T-helper 2 cell treated with Interferon-gamma antibody and Interleukin-4, amounts not matched to agents 5 μg/mL and 100 μg/mL, for 36 hours (primary cell): ENCODE measurements at regions not wholly inside any gene's neighbourhood (a gene's known extent, or its start where the extent isn't known, plus 50 kb on each side); places are given as distances from the start of the nearest gene placed in this dataset.

Source experiments
- DNase-seq: peaks from one replicate; pipeline ENCODE4 v3.0.0; 2021; ENCODE audit warnings: low spot score
- H3K27ac Mint-ChIP-seq: one replicate; pipeline ENCODE4 v1.8.0; 2021; ENCODE audit warnings: mild to moderate bottlenecking, mixed read lengths
- H3K27me3 Mint-ChIP-seq: one replicate; pipeline ENCODE4 v1.8.0; 2021; ENCODE audit warnings: low read depth, mixed read lengths
- H3K36me3 Mint-ChIP-seq: one replicate; pipeline ENCODE4 v1.8.0; 2021; ENCODE audit warnings: low read depth, mixed read lengths
- H3K4me1 Mint-ChIP-seq: one replicate; pipeline ENCODE4 v1.8.0; 2021; ENCODE audit warnings: low read depth, mixed read lengths
- H3K4me3 Mint-ChIP-seq: one replicate; pipeline ENCODE4 v1.8.0; 2022; ENCODE audit warnings: mild to moderate bottlenecking, moderate library complexity, mixed read lengths
- H3K9me3 Mint-ChIP-seq: one replicate; pipeline ENCODE4 v1.8.0; 2021; ENCODE audit warnings: mixed read lengths

DNA sequence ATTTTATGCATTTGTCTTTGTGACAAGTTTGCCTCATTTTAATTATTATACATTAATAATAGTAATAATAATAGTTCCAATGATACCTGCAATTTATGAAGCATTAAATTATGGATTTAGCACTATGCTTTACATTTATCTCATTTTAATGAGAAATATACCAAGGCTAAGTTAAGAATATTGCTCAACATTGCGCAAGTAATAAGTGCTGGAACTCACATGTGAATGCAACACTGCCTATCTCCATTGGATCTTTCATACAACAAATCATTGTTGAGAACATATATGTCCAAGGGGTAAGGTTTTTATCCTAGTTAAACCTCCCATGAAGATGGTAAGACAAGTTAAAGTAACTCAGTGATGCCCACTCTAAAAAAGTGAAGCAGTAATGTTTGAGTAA, 703.7 kb upstream of the SOX9 start:
- no peak for DNase-seq

DNA sequence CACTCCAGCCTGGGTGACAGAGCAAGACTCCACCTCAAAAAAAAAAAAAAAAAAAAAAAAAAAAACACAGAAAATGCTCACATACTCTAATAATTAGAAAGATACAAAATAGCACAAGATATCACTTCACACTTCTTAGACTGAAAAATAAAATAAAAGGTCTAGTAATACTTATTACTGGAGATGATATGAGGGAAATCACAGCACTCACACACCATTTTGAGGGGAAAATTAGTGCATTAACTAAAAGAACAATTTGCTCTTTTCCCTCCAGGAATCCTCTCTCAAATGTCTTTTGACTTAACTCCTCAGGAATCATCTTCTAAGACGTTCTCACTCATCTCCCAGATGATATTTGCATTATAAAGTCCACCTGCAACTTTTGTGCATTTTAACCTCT, 697.9 kb upstream of the SOX9 start:
- no peaks in the 10 kb centered on the region for H3K4me1 Mint-ChIP-seq
- no peak for DNase-seq
- H3K4me3 Mint-ChIP-seq = no peak overlapping the region
- no peaks in the 10 kb centered on the region for H3K36me3 Mint-ChIP-seq
- peaks cover 22% of the 10 kb centered on the region for H3K9me3 Mint-ChIP-seq
- no peaks in the 10 kb centered on the region for H3K27me3 Mint-ChIP-seq
- no peak overlapping the region for H3K27ac Mint-ChIP-seq

More for the DNA sequence above, 703.7 kb upstream of the SOX9 start:
- Mint-ChIP-seq H3K4me3 (no peak overlapping the region), H3K4me1 (no peaks in the 10 kb centered on the region), H3K36me3 (no peaks in the 10 kb centered on the region), H3K9me3 (peaks cover 7% of the 10 kb centered on the region), H3K27ac (no peak overlapping the region), H3K27me3 (no peaks in the 10 kb centered on the region)

DNA sequence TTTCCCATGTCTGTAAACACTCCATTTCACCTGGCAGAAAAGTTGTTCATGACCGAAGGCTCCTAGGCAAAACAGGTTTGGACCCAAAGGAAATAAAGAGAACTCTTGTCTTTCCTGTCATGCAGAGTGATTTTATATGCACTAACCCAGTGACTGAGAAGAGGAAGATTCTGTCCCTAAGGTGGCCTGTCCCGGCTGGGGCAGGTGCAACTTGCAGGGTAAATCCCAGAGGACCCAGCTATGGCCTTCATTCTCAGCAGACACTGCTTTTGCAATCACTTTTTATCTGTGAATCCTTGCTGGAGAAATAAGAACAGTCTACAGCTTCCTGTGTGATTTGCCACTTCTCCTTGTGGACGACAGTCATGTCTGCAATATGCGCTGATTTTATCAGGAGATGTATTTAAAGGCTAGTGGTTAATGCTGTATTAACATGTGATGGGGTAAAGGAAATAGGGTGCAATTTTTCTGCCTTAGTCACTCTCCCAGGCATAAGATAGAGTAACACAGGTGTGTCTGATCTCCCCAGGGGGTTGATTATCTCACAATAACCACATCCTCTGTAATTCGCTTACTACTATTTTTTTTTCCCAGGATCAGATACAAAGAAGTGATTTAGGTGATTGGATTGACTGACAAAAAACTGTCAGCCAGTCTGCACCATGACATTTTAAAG, 696.8 kb upstream of the SOX9 start:
- Mint-ChIP-seq H3K36me3 (no peaks in the 10 kb centered on the region), H3K4me1 (no peaks in the 10 kb centered on the region), H3K27me3 (no peaks in the 10 kb centered on the region), H3K4me3 (no peak overlapping the region), H3K9me3 (peaks cover 31% of the 10 kb centered on the region), H3K27ac (no peak overlapping the region)
- DNase-seq = no peak

DNA sequence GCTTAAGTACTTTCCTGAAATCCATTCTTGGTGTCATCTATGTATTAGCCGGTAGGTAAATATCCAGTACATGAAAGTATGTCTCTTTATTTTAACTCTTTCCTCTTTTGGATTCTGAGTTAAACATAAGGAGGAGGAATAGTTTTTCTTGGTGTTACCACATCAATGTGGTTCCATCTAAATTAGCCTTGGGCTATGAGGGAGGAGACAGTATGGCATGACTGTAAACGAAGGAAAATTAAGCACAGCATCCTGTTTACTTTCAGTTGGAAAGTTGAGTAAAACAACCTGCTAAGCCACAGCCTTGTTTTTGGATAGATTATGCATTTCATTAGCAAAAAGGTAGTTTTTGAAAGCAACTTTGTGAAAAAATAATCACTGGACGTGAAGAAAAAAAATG, 693.0 kb upstream of the SOX9 start:
- no peak overlapping the region for H3K27ac Mint-ChIP-seq
- no peak overlapping the region for H3K4me3 Mint-ChIP-seq
- DNase-seq = no peak
- peaks cover 37% of the 10 kb centered on the region for H3K9me3 Mint-ChIP-seq
- no peaks in the 10 kb centered on the region for H3K27me3 Mint-ChIP-seq
- H3K4me1 Mint-ChIP-seq = no peaks in the 10 kb centered on the region
- H3K36me3 Mint-ChIP-seq = no peaks in the 10 kb centered on the region

DNA sequence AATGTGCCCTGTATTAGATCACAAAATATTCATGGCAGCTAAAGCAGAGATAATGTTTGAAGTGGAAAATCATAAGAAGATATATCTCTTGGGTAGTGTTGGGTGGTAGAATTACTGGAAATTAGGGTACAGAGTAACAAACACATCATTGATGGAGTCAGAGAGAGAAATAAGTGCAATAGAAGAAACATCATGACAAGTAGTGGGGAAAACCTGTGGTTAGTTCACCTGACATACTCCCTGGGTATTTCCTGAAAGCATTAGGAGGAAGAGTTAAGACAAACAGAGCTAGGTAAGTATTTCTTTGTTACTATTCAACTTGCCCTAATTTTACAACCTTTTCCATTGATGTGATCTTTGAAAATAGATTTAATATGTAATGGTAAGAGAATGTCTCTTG, 691.9 kb upstream of the SOX9 start:
- H3K4me3 Mint-ChIP-seq = no peak overlapping the region
- no peak overlapping the region for H3K27ac Mint-ChIP-seq
- no peaks in the 10 kb centered on the region for H3K27me3 Mint-ChIP-seq
- no peaks in the 10 kb centered on the region for H3K36me3 Mint-ChIP-seq
- peaks cover 31% of the 10 kb centered on the region for H3K9me3 Mint-ChIP-seq
- DNase-seq = no peak
- H3K4me1 Mint-ChIP-seq = no peaks in the 10 kb centered on the region

DNA sequence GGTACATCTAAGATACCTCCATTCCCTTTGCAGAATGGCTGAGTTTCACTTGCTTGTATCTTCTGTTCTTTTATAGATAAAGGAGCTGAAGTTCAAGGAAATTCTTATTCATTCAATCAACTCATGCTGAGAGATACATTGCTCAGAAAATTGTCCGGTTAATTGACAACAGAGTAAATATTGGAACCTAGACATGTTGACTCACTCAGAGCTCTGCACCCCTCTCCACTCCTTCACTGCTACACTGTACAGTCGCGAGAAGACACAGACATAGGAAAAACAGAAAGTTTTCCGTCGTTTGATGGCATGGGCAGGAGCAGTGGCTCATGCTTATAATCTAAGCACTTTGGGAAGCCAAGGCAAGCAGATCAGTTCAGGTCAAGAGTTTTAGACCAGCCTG, 690.5 kb upstream of the SOX9 start:
- no peak for DNase-seq
- Mint-ChIP-seq H3K4me1 (no peaks in the 10 kb centered on the region), H3K9me3 (peaks cover 31% of the 10 kb centered on the region), H3K36me3 (no peaks in the 10 kb centered on the region), H3K4me3 (no peak overlapping the region), H3K27ac (no peak overlapping the region), H3K27me3 (no peaks in the 10 kb centered on the region)

DNA sequence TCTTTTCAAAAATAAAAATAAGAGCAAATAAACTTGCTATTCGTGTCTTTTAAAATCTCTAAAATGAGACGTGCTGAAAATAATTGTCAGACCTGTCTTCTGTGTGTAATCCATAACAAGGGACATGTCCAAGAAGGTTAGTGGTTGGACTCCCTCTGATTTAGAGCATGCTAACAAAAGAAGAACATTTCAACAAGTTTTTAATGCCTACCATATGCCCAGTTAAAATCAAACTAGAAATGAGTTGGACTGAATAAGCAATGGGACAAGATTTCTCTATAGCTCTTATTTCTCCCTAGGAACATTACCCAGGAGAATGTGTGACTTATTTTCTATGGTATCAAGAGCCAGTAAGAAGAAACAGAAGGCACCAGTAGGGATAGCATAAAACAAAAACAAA, 689.7 kb upstream of the SOX9 start:
- no peaks in the 10 kb centered on the region for H3K4me1 Mint-ChIP-seq

DNA sequence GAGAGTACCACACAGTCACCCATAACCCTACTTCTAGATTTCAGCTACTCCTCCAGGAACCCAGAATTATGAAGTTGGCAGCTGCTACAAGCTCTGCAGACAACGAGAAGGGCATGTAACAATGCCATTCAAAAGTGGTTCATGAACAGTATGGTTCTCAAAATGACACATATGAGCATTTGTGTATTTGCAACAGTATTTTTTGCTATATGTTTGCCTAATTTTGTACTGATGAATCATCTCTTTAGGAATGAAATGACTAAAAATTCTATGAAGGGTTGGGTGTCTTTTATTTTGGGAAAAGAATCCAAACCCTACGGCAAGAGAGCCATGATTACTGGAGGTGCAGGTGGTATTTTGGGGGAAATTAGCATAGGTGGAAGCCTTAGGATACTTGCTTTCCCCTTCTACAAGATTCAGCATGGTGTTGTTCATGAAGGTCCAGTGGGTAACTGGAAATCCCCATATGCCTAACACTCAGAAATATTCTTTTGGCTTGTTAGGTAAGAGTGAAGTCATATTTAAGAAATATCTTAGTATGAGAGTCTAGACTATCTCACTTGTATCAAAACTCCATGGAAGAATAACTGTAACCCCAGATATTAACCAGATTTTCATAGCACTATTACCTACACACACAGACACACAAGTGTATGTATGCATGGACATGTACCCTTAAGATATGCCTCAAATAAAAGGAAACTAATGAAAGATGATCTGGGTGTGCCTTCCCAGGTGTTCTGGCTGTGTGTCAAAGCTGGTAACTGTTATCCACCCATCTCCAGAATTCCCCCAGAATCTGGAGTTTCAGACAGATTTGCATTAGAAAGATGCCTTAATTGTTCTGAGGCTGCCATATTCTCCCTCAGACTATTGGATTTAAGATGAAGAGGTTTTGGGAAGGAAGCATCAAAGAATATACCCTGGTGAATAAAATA, 688.2 kb upstream of the SOX9 start:
- DNase-seq = no peak
- Mint-ChIP-seq H3K36me3 (no peaks in the 10 kb centered on the region), H3K27ac (no peak overlapping the region), H3K9me3 (peaks cover 28% of the 10 kb centered on the region), H3K4me3 (no peak overlapping the region), H3K27me3 (no peaks in the 10 kb centered on the region), H3K4me1 (no peaks in the 10 kb centered on the region)

More for the DNA sequence above, 689.7 kb upstream of the SOX9 start:
- no peaks in the 10 kb centered on the region for H3K36me3 Mint-ChIP-seq
- H3K27me3 Mint-ChIP-seq = no peaks in the 10 kb centered on the region
- peaks cover 36% of the 10 kb centered on the region for H3K9me3 Mint-ChIP-seq
- H3K27ac Mint-ChIP-seq = no peak overlapping the region
- DNase-seq = no peak
- no peak overlapping the region for H3K4me3 Mint-ChIP-seq

DNA sequence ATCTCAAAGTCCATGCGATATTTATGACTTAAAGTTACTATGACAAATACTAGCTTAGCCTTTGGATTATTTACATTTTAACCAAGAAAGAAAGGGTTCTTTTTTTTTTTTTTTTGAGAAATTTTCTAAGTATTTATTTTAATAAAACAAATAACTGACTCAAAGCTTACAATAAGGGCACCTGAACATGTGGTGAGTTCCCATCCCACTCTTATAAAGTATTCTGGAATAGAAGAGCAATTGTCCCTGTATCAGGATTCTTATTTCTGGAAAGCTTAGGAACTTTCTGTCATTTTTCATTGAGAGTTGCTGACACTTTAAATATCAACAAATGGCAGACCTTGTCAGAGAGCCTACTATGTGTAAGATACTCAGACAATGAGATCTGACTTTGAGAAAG, 686.1 kb upstream of the SOX9 start:
- Mint-ChIP-seq H3K36me3 (no peaks in the 10 kb centered on the region), H3K4me3 (no peak overlapping the region), H3K27me3 (no peaks in the 10 kb centered on the region), H3K4me1 (no peaks in the 10 kb centered on the region), H3K9me3 (peaks cover 24% of the 10 kb centered on the region), H3K27ac (no peak overlapping the region)
- no peak for DNase-seq

DNA sequence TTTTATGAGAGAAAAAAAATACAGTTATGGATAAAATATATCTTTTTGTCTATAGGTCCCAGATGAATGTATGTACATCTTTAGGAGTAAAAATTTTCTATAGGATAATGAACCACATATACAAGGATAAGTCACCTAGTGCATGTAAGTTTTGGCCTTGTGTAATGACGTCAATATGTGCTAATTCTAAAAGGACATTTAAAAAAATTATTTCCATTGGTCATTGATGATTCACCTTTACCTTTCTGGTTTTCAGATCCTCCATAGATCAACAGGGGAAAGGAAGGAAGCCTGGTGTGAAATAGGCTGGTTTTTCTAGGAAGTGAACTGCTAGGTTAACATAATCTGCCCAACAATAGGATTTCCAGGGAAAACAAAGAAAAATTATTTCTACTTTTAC, 684.3 kb upstream of the SOX9 start:
- no peak overlapping the region for H3K27ac Mint-ChIP-seq
- no peaks in the 10 kb centered on the region for H3K27me3 Mint-ChIP-seq
- no peaks in the 10 kb centered on the region for H3K36me3 Mint-ChIP-seq
- no peak for DNase-seq
- no peaks in the 10 kb centered on the region for H3K4me1 Mint-ChIP-seq
- H3K9me3 Mint-ChIP-seq = peaks cover 31% of the 10 kb centered on the region
- H3K4me3 Mint-ChIP-seq = no peak overlapping the region

DNA sequence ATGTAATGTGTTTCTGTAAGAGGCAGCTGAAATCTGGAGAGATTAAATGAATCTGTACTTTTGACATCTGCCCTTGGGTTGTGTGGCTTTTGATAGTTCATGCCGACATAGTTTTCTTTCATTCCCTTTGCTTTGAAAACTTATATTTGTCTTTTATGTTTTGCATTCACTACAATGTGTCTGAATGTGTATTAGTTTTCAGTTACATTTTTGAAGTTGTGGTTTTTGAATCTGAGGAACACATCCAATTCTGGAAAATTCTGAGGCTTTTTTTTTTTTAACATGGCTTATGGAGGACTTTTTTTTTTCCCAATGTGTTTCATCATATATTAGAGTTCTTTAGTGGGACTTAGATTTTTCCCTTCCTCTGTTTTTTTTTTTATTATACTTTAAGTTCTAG, 683.7 kb upstream of the SOX9 start:
- H3K27ac Mint-ChIP-seq = no peak overlapping the region
- peaks cover 34% of the 10 kb centered on the region for H3K9me3 Mint-ChIP-seq
- H3K36me3 Mint-ChIP-seq = no peaks in the 10 kb centered on the region
- H3K4me1 Mint-ChIP-seq = no peaks in the 10 kb centered on the region
- no peak for DNase-seq
- H3K4me3 Mint-ChIP-seq = no peak overlapping the region
- no peaks in the 10 kb centered on the region for H3K27me3 Mint-ChIP-seq

DNA sequence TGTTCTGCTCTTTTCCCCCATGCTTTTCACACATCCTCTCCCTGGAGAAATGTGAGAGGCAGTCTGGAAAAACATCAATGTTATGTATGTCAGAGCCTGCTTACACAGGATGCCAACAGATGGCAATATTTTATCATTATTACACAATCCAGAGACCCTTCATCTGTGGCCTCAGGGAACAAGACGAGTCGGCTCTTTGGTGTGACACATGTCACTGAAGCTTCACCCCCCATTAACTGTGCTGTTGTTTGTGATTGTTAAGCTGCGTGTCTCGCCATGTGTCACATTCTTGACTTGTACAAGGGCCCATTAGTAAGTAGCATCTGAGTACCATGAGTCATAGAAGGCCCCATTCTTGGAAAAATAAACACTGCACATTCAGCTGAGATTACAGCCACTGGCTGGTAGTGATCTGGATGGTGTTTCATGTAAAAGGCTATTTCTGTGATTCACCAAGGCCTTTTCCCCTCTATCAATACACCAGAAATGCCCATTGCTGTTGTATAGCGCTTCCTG, 682.1 kb upstream of the SOX9 start:
- Mint-ChIP-seq H3K36me3 (no peaks in the 10 kb centered on the region), H3K4me3 (no peak overlapping the region), H3K9me3 (peaks cover 34% of the 10 kb centered on the region), H3K27ac (no peak overlapping the region), H3K4me1 (no peaks in the 10 kb centered on the region), H3K27me3 (no peaks in the 10 kb centered on the region)
- DNase-seq = no peak

DNA sequence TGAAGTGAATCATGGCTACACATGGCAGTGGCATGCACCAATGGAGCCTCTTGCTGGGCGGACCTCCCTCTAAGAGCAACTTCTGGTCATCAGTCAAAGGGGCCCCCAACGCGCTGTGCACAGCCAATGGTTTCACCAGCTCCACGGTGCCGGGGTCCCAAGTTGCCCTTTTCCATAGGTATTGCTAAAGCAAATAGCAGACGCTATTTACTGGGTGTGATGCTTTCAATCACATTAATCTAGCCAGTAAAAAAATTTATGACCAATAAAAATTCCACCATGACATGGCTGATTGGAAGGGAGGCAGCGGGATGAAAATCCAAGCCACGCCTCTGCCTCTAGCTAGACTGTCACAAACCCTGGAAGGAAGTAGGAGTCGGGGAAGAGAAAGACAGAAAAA, 680.3 kb upstream of the SOX9 start:
- peaks cover 34% of the 10 kb centered on the region for H3K9me3 Mint-ChIP-seq
- H3K27me3 Mint-ChIP-seq = no peaks in the 10 kb centered on the region
- DNase-seq = no peak
- H3K4me1 Mint-ChIP-seq = no peaks in the 10 kb centered on the region
- H3K4me3 Mint-ChIP-seq = no peak overlapping the region
- no peaks in the 10 kb centered on the region for H3K36me3 Mint-ChIP-seq
- no peak overlapping the region for H3K27ac Mint-ChIP-seq

DNA sequence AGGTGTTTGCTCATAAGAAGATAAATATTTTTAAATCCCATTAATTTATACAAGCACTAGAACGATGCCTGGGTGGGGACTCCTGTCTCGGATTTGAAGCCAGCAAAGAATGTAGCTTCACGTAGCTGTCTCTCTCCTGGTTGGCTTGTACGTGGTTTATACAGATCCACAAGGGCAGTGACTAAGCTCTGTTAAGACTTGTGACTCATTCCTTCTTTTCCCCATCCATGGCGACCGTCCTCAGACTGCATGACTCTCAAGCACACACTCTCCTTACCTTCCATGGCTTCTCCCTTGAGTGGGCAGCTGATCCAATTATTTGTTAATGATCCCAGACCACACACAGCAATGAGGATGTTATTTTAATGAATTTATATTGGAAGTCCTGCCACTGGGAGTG, 679.7 kb upstream of the SOX9 start:
- Mint-ChIP-seq H3K36me3 (no peaks in the 10 kb centered on the region), H3K4me3 (no peak overlapping the region), H3K27ac (no peak overlapping the region), H3K9me3 (peaks cover 29% of the 10 kb centered on the region), H3K4me1 (no peaks in the 10 kb centered on the region), H3K27me3 (no peaks in the 10 kb centered on the region)
- DNase-seq = no peak
